Caki2 (cell line): ENCODE measurements at regions not wholly inside any gene's neighbourhood (a gene's known extent, or its start where the extent isn't known, plus 50 kb on each side); places are given as distances from the start of the nearest gene placed in this dataset.

Source experiments
- DNase-seq: peaks from one replicate; pipeline ENCODE4 v3.0.0-alpha.2; 2015; ENCODE audit warnings: low read depth
- in situ Hi-C: cut with HindIII; loops from 2 replicates; pipeline ENCODE4 v1.10.0; 2016; ENCODE audit warnings: low sequenced_read_pairs, low pct_unique_long_range_greater_than_20kb, mixed read lengths

DNA sequence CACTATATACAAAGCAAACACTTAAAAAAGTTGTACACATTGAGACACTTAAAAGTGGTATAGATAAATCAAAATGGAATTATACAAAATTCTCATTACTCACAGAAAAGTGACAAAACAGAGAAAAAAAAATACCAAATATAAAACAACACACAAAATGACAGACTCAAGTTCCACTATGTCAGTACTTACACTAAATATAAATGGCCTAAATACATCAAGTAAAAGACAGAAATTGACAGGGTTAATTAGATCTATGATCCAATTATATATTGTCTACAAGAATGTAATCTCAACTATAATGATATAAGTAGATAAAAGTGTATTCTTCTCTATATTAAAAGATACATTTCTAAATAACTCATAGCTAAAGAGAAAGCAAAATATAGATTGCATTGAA is 401.6 kb upstream of the PFKP start:
- no peak for DNase-seq
- in situ Hi-C loops, result no loop called here

DNA sequence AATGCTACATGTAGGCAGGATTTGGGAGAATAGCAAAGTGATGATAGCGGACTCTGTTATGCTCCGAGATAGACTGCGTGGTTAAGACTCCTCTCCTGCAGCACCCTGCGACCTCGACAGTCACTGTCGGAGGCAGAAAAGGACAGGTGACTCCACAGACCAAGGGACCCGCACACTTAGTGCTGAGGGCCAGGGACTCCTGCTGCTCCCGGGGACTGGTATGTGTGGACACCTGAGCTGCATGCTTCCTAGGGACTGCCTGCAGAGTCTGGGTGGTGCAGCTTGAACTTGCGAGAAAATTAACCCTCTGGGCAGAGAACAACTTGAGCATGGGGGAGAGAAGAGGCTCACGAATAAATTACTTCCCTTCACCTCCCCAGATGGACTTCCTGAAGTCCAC is 407.1 kb upstream of the PFKP start:
- in situ Hi-C loops, result no loop called here
- DNase-seq, result no peak

DNA sequence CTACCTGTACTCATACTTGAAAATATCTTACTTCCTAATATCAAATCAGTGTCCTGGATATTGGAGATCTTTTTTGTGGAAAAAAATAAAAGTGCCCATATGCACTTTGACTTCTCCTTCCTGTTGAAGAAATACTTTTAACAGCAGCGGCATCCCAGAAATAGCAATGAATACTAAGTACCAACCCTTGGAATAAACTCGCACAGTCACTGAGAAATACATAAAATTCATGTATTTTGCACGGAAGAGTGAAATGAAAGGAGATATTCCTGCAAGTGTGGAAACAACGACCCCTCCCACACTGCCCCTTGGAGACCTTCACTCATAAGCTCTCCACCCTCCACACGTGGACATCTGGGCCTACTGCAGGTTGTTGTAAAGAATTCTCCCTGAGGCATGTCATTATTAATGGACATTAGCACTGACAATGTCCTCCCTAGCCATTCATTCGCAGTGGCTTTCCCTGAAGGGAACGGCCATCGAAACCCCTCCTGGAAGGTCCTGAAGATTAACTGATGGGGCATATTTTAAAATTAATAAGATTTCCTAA is 407.6 kb upstream of the PFKP start:
- in situ Hi-C loops, result no loop called here
- DNase-seq, result no peak

DNA sequence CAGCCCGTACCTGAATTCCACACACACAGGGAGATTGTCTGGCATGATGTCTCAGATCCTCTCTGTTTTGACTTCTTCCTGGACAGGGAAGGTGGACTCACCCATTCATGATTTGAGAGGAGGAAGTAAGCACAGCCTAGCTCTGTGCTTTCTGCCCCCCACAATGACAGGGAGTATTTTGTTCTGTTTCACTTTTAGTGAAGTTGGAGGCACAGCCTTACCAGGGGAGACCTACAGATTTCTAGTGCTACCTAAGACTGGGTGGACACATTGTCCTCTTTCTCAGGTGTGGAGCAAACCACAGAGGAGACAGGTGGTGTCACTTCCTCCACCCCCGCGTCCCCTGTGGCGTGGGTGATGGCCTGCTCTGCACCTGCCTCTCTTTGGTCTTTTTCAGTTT is 408.6 kb upstream of the PFKP start:
- in situ Hi-C loops, result no loop called here
- DNase-seq, result no peak

DNA sequence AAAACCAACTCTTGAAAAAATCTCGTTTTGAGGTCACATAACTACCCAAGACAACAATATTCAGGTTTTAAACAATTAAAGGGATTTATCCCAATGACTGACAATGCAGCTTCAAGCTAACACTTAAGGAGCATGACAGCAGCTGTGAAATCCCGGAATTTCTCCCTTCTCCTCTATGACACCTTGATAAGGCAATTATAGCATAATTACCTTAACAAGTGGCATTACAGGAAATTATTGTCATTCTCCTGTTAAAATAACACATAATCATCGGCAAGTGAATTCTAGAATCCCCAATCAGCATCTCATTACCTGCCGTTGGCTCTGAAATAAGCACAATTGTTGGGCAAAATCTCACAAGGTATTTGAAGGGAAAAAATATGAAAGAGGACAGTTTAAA is 417.0 kb upstream of the PFKP start:
- in situ Hi-C loops, result no loop called here
- no peak for DNase-seq

- in situ Hi-C loops, result no loop called here
These were observed 426.3 kb upstream of the PFKP start for GRCh38 chr10:2641028-2641427.

GRCh38 chr10:2633630-2634029 is 433.7 kb upstream of the PFKP start:
- in situ Hi-C loops, result no loop called here
- DNase-seq, result no peak

More at GRCh38 chr10:2641028-2641427, 426.3 kb upstream of the PFKP start:
- no peak for DNase-seq

GRCh38 chr10:2631557-2632205 is 435.7 kb upstream of the PFKP start:
- in situ Hi-C loops, result no loop called here
- no peak for DNase-seq

- in situ Hi-C loops, result no loop called here
- no peak for DNase-seq
These were observed 438.6 kb upstream of the PFKP start for GRCh38 chr10:2628705-2629104.

DNA sequence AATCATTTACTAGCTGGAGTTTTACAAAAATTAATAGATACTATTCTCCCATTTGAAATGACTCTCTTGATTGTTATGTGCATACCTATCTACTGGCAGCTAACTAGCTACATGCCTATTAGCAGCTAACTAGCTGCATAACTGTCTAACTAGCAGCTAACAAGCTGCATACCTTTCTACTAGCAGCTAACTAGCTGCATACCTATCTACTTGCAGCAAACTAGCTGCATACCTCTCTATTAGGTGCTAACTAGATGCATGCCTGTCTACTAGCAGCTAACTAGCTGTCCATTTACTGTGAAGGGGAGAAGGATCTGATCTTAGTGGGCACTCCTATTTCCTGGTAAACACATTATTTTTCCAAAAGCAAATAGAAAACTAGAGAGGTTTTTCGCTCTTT is 439.4 kb upstream of the PFKP start:
- no peak for DNase-seq
- in situ Hi-C loops, result no loop called here

DNA sequence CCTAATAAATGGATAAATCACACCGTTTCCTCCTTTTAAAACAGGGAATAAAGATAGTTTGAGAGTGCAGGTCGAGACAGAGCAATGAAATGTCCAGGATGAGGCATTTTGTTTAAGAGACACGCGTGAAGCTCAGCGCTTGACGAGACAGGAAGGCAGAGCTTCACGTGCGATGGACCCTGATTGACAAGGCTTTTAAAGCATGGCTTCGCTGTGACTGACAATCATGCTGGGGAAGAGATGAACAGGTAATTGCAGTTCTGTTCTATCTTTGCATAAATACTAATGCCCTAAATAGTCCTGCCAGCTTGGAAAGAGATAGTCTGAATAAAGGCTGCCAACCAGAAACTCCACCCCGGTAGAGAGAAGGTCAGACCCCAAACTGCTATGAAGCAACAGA is 442.3 kb upstream of the PFKP start:
- in situ Hi-C loops, result no loop called here
- DNase-seq, result no peak

DNA sequence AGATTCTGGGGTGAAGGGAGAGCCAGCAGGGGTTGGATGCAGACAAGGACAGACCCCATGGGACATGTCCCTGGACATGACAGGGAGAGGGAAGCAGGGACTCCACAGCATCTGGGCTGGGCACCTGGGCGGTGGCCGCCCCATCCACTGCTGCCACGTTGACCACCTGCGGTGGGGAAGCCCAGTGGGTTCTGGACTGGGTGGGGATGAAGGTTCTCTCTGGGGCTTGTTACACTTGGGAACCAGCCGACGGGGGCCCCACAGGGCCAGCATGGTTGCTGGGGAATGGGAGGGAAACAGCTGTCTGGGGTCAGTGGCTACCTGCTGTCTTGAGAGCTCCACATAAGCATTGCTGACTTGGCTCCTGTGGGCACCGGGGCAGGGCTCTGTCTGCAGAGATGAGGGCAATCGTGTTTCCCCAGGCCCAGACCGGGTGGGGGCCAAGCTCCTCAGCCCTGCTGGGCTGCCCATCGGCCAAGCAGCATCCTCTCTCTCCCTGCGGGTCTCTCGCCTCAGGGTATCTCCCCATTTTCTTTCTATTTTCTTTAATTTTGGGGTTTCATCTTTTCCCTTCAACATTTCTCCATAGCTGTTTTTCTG is 443.6 kb upstream of the PFKP start:
- in situ Hi-C loops, result no loop called here
- no peak for DNase-seq

DNA sequence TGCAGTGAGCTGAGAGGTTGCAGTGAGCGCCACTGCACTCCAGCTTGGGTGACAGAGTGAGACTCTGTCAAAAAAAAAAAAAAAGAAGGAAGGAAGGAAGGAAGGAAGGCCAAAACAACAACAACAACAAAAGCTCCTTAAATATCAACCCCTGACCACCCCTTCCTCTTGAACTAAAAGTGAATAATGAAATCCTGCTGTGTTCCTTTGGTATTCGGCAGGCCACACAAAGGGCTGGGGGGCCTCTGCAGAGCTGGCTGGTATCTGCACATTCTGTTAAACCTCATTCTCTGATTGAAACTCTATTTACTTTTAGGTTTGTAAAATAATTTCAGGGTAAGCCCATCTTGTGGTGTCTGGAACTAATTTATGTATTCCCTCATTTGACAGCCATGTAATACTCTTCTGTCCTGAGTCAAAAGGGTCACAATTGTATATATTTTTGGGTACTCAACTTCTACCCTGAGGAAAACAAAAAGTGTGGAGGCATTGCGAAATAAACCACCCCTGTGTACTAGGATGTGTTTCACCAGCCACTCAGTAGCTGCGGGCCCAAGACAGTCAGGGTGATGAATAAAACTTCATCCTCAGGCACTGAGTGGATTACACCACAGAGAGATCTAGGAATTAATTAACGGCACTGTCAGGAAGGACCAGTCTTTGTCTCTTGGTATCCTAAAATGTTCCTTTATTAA is 446.4 kb upstream of the PFKP start:
- DNase-seq, result no peak
- in situ Hi-C loops, result no loop called here

DNA sequence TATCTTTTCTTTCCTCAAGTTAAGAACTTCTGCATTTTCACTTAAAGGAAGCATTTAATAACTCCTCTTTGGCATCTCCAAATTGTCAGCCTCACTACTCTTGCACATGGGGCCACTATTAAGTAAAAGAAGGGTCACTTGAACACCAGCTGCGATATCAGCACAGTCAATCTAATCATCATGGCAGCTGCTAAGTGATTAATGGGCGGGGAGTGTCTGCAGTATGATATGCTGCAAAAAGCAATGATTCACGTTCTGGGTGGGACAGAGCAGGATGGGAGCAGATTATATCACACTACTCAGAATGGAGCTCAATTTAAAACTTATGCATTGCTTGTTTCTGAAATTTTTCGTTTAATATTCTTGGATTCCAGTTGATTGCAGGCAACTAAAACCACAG is 447.4 kb upstream of the PFKP start:
- DNase-seq, result no peak
- in situ Hi-C loops, result no loop called here

DNA sequence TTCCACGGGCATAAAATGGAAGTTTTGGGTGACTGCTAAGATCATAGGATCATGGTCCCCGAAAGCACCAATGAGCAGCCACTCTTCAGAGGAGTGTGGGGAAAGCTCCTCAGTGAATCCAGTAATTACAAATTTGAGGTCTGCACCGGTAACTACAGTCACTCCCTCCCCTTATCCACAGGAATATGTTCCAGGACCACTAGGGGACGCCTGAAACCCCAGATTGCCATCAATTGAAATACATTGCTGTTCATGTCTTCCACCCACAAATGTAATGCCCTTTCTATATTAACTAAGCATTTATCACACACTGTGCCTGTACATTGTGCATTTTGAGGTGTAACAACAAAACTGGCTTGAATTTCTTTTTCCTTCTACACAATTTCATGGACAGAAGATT is 447.9 kb upstream of the PFKP start:
- peak; percentile 20 for DNase-seq
- in situ Hi-C loops, result no loop called here

DNA sequence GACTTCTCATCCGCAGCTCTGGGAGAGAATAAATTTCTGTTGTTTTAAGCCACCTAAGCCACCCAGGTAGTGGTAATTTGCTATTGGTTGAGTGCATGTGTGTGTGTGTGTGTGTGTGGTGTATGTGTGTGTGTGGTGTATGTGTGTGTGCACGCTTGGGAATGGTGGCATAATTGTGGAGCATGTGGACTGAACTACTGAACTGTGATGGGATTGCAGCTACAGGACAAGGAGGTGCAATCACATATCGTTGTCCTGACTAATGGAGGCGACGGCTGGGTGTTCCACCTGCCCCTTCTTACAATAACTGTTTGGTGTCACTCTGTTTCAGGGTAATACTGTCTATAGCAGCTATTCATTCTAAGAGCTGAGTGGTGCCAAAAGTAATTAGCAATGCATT is 448.7 kb upstream of the PFKP start:
- in situ Hi-C loops, result no loop called here
- no peak for DNase-seq

GRCh38 chr10:2616215-2616614 is 451.1 kb upstream of the PFKP start:
- in situ Hi-C loops, result no loop called here
- no peak for DNase-seq

DNA sequence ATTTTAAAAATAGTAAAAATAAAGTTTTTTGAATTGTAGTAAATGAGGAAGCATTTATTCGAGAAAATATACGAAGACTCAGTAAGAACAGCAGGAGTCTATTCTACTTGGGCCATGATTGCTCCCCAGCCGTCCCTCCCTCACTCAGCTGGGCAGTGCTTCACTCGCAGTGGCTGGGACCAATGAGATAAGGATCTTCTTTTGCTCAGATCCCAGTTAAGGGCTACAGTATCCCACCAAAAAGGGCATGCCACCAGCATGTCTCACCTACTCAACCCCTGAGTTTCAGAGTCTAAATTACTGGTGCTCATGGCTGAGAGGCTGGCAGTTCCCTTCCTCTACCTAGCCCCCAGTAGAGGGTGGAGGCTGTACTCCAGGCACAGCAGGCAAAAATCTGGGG is 455.7 kb upstream of the PFKP start:
- in situ Hi-C loops, result no loop called here
- DNase-seq, result no peak

GRCh38 chr10:2610946-2611345 is 456.4 kb upstream of the PFKP start:
- DNase-seq, result no peak
- in situ Hi-C loops, result no loop called here

DNA sequence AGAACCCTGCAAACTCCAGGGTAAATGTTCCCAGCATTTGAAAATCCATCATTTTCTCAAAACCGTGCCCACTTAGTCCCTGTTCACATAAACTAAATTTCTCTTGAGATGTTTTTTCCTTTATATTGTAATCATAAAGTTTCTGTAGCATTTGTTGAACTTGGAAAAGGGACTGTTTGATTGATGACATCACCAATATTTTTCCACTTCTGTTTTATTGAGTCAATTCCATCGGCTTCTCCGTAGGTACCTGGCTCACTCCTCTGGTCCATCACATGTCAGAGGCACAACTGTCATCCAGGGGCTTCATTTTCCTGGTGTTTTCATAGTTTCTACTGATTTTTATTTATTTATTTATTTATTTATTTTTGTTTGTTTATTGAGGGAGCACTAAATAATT is 462.5 kb upstream of the PFKP start:
- no peak for DNase-seq
- in situ Hi-C loops, result no loop called here
